ENCODE measurements at regions not wholly inside any gene's neighbourhood (a gene's known extent, or its start where the extent isn't known, plus 50 kb on each side); places are given as distances from the start of the nearest gene placed in this dataset.

DNA sequence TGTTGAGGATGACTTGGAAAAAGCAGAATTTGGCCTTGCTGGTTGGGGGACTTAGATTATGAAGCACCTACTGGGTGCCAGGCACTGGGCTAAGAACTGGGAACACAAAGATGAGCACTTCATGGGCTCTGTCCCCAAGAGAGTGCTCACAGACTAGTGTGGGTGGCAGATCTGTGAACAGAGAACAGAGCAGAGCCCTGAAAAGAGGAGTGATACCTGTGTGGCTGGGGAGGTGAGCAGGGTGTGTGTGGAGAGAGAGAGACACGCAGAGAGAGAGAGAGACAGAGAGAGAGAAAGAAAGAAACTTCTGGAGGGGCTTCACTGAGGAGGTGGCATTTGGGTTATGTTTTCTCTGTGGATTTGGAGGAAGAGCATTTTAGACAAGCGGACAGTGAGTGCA lies 61.1 kb upstream of the PPP2R5A start:
- Histone ChIP-seq H3K9me3 (no peaks in the 10 kb centered on the region), H3K36me3 (no peaks in the 10 kb centered on the region), H3K27ac (no peak overlapping the region), H3K27me3 (no peaks in the 10 kb centered on the region), H3K4me1 (peaks cover 0 to 14% (median 2%) of the 10 kb centered on the region in 4 donors), H3K4me3 (no peak overlapping the region)
- TF ChIP-seq EP300 (IDR thresholded peaks at IDR 0.05), result no peak
- no peak for TF ChIP-seq POLR2A (IDR thresholded peaks at IDR 0.05)
- TF ChIP-seq, protein P1, sequence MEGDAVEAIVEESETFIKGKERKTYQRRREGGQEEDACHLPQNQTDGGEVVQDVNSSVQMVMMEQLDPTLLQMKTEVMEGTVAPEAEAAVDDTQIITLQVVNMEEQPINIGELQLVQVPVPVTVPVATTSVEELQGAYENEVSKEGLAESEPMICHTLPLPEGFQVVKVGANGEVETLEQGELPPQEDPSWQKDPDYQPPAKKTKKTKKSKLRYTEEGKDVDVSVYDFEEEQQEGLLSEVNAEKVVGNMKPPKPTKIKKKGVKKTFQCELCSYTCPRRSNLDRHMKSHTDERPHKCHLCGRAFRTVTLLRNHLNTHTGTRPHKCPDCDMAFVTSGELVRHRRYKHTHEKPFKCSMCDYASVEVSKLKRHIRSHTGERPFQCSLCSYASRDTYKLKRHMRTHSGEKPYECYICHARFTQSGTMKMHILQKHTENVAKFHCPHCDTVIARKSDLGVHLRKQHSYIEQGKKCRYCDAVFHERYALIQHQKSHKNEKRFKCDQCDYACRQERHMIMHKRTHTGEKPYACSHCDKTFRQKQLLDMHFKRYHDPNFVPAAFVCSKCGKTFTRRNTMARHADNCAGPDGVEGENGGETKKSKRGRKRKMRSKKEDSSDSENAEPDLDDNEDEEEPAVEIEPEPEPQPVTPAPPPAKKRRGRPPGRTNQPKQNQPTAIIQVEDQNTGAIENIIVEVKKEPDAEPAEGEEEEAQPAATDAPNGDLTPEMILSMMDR (IDR thresholded peaks at IDR 0.05), result no peak
- DNase-seq (ENCODE audit: low spot score in 2 of 2), result no peak
- 91 to 93% methylated on average over 2 of the region's 2 CpGs for WGBS, 2 donors

GRCh38 chr1:212225416-212225815 lies 59.8 kb upstream of the PPP2R5A start:
- no peak for DNase-seq (ENCODE audit: low spot score in 2 of 2)
- 29 to 35% methylated on average over 6 of the region's 6 CpGs for WGBS, 2 donors
- Histone ChIP-seq H3K4me3 (no peak overlapping the region), H3K4me1 (peaks cover 0 to 14% (median 2%) of the 10 kb centered on the region in 4 donors), H3K9me3 (no peaks in the 10 kb centered on the region), H3K27me3 (no peaks in the 10 kb centered on the region), H3K36me3 (no peaks in the 10 kb centered on the region), H3K27ac (no peak overlapping the region)
- no peak for TF ChIP-seq POLR2A (IDR thresholded peaks at IDR 0.05)
- TF ChIP-seq, protein P1 (IDR thresholded peaks at IDR 0.05), result no peak
- no peak for TF ChIP-seq EP300 (IDR thresholded peaks at IDR 0.05)

- Histone ChIP-seq H3K4me3 (no peak overlapping the region), H3K4me1 (peaks cover 0 to 14% (median 2%) of the 10 kb centered on the region in 4 donors), H3K9me3 (no peaks in the 10 kb centered on the region), H3K36me3 (no peaks in the 10 kb centered on the region), H3K27me3 (no peaks in the 10 kb centered on the region), H3K27ac (no peak overlapping the region)
- TF ChIP-seq EP300 (IDR thresholded peaks at IDR 0.05), result no peak
- TF ChIP-seq, protein P1 (IDR thresholded peaks at IDR 0.05), result no peak
- no peak for TF ChIP-seq POLR2A (IDR thresholded peaks at IDR 0.05)
- 68 to 72% methylated on average over 4 of the region's 4 CpGs for WGBS, 2 donors
- DNase-seq (ENCODE audit: low spot score in 2 of 2), result no peak
These were observed 59.3 kb upstream of the PPP2R5A start for GRCh38 chr1:212225871-212226302.

GRCh38 chr1:212226467-212226866 lies 58.7 kb upstream of the PPP2R5A start:
- Histone ChIP-seq H3K27me3 (no peaks in the 10 kb centered on the region), H3K4me3 (no peak overlapping the region), H3K27ac (no peak overlapping the region), H3K36me3 (no peaks in the 10 kb centered on the region), H3K9me3 (no peaks in the 10 kb centered on the region), H3K4me1 (peaks cover 0 to 14% (median 2%) of the 10 kb centered on the region in 4 donors)
- no peak for TF ChIP-seq EP300 (IDR thresholded peaks at IDR 0.05)
- TF ChIP-seq, protein P1 (IDR thresholded peaks at IDR 0.05), result no peak
- no peak for TF ChIP-seq POLR2A (IDR thresholded peaks at IDR 0.05)
- 77% methylated on average over 3 of the region's 3 CpGs for WGBS, 2 donors
- DNase-seq (ENCODE audit: low spot score in 2 of 2), result no peak

DNA sequence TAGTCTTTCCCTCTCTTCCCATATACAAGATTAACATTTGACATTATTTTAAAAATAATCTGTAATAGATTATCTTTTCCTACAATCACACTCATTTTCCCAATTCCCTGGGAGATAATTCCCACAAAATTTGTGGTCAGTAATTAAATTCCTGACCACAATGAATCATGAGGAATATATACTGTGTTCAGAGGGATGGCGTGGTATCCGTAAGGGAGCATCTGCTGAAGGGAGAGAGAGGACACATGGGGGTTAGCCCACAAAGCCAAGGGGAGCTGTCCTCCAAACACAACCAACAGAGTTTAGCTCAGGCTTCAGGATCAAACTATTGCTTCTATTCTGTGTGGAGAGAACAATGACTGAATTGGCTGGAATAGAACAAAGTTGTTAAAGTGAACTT lies 57.1 kb upstream of the PPP2R5A start:
- TF ChIP-seq POLR2A (IDR thresholded peaks at IDR 0.05), result no peak
- TF ChIP-seq, protein P1 (IDR thresholded peaks at IDR 0.05), result no peak
- TF ChIP-seq EP300 (IDR thresholded peaks at IDR 0.05), result no peak
- no peak overlapping the region for H3K27ac ChIP-seq
- WGBS, 2 donors, result 78 to 87% methylated on average over 2 of the region's 2 CpGs

More for the DNA sequence above, 57.1 kb upstream of the PPP2R5A start:
- peaks cover 0 to 14% (median 2%) of the 10 kb centered on the region in 4 donors for H3K4me1 ChIP-seq
- DNase-seq (ENCODE audit: low spot score in 2 of 2), result no peak
- H3K36me3 ChIP-seq, result no peaks in the 10 kb centered on the region
- H3K27me3 ChIP-seq, result no peaks in the 10 kb centered on the region
- H3K9me3 ChIP-seq, result no peaks in the 10 kb centered on the region
- no peak overlapping the region for H3K4me3 ChIP-seq
